Sigmoid colon (tissue), 6 donors: ENCODE measurements at regions not wholly inside any gene's neighbourhood (a gene's known extent, or its start where the extent isn't known, plus 50 kb on each side); places are given as distances from the start of the nearest gene placed in this dataset.

Experiments used
- DNase-seq: peaks from one replicate; pipeline ENCODE4 v3.0.0-alpha.2; 2019
- H3K27ac ChIP-seq, 4 donors: fragments of 200-600 bp; sonication (generic); one replicate each; pipeline ENCODE4 v1.5.1; 2016 to 2019; ENCODE audit warnings: mild to moderate bottlenecking in 1 of 4
- H3K27me3 ChIP-seq, 3 donors: fragments of 200-600 bp; sonication (generic); one replicate each; pipeline ENCODE4 v1.5.1; 2019; ENCODE audit warnings: mild to moderate bottlenecking in 1 of 3
- H3K36me3 ChIP-seq, 4 donors: fragments of 200-600 bp; sonication (generic); one replicate each; pipeline ENCODE4 v1.5.1; 2016 to 2019
- H3K4me1 ChIP-seq, 4 donors: fragments of 200-600 bp; sonication (generic); one replicate each; pipeline ENCODE4 v1.5.1; 2017 to 2019
- H3K4me3 ChIP-seq, 4 donors: fragments of 200-600 bp; sonication (generic); one replicate each; pipeline ENCODE4 v1.5.1; 2017 to 2019; ENCODE audit warnings: mild to moderate bottlenecking in 2 of 4, moderate library complexity in 1 of 4
- H3K9me3 ChIP-seq, 4 donors: fragments of 200-600 bp in 3 of 4; sonication (generic) in 3 of 4; one replicate each; pipeline versions ENCODE4 v1.5.1 to v1.6.1; 2013 to 2019
- CTCF ChIP-seq, 4 experiments: fragments of 450-650 bp in 3 of 4; fragments of 200-600 bp in 1 of 4; IDR thresholded peaks; one replicate each; pipeline ENCODE4 v1.5.1; 2016 to 2019; ENCODE audit warnings: antibody characterized with exemption in 4 of 4, mild to moderate bottlenecking in 3 of 4, moderate library complexity in 2 of 4
- EP300 ChIP-seq, 4 donors: sonication (generic); formaldehyde crosslinking; IDR thresholded peaks; one replicate each; pipeline ENCODE4 v1.6.1; 2017; ENCODE audit warnings: antibody characterized with exemption in 4 of 4
- POLR2A ChIP-seq, 2 donors: fragments of 450-650 bp; IDR thresholded peaks; one replicate each; pipeline ENCODE4 v1.6.1; 2016; ENCODE audit warnings: antibody characterized with exemption in 2 of 2, mild to moderate bottlenecking in 2 of 2, moderate library complexity in 2 of 2
- POLR2AphosphoS5 ChIP-seq, 4 donors: sonication (generic); formaldehyde crosslinking; IDR thresholded peaks; one replicate each; pipeline ENCODE4 v1.6.1; 2017; ENCODE audit warnings: antibody characterized with exemption in 4 of 4
- WGBS, 2 donors: extraction: QIAGEN DNeasy Blood & Tissue Kit; methylation state at CpG; one replicate each; pipeline ENCODE4 v1.1.7; 2013; 5-methylcytosine and 5-hydroxymethylcytosine counted together
- intact Hi-C: fragments of 100-400 bp; cut with DNase I; formaldehyde crosslinking; loops from one replicate; pipeline ENCODE4 v1.15.1; 2023
- donor health status: healthy with polysubstance abuse.
- donor health status: healthy.

GRCh38 chr6:105764315-105764714 lies 321.8 kb upstream of the PRDM1 start:
- no peak for DNase-seq
- Histone ChIP-seq H3K9me3 (no peaks in the 10 kb centered on the region), H3K4me3 (no peak overlapping the region), H3K4me1 (no peaks in the 10 kb centered on the region), H3K27me3 (no peaks in the 10 kb centered on the region), H3K36me3 (no peaks in the 10 kb centered on the region), H3K27ac (no peak overlapping the region)
- intact Hi-C loops: no loop called here
- 94 to 95% methylated on average over 1 of the region's 1 CpG for WGBS, 2 donors
- no peak for TF ChIP-seq POLR2A (IDR thresholded peaks at IDR 0.05)
- no peak for TF ChIP-seq POLR2AphosphoS5 (IDR thresholded peaks at IDR 0.05)
- no peak for TF ChIP-seq EP300 (IDR thresholded peaks at IDR 0.05)
- TF ChIP-seq CTCF (IDR thresholded peaks at IDR 0.05): no peak

- no peaks in the 10 kb centered on the region for H3K4me1 ChIP-seq
- WGBS, 2 donors: 91 to 94% methylated on average over 2 of the region's 2 CpGs
- intact Hi-C loops: no loop called here
- H3K27ac ChIP-seq: no peak overlapping the region
- no peak overlapping the region for H3K4me3 ChIP-seq
- no peak for TF ChIP-seq CTCF (IDR thresholded peaks at IDR 0.05)
- TF ChIP-seq POLR2A (IDR thresholded peaks at IDR 0.05): no peak
- no peak for TF ChIP-seq EP300 (IDR thresholded peaks at IDR 0.05)
- H3K36me3 ChIP-seq: no peaks in the 10 kb centered on the region
- no peaks in the 10 kb centered on the region for H3K9me3 ChIP-seq
- no peak for DNase-seq
- H3K27me3 ChIP-seq: no peaks in the 10 kb centered on the region
Observed at GRCh38 chr6:105763866-105764265, 322.3 kb upstream of the PRDM1 start.

- DNase-seq: no peak
- Histone ChIP-seq H3K4me1 (no peaks in the 10 kb centered on the region), H3K27ac (no peak overlapping the region), H3K36me3 (no peaks in the 10 kb centered on the region), H3K4me3 (no peak overlapping the region), H3K27me3 (no peaks in the 10 kb centered on the region), H3K9me3 (no peaks in the 10 kb centered on the region)
- WGBS, 2 donors: 24 to 77% methylated on average over 3 of the region's 3 CpGs
- intact Hi-C loops: no loop called here
- no peak for TF ChIP-seq CTCF (IDR thresholded peaks at IDR 0.05)
- no peak for TF ChIP-seq EP300 (IDR thresholded peaks at IDR 0.05)
- TF ChIP-seq POLR2AphosphoS5 (IDR thresholded peaks at IDR 0.05): no peak
- TF ChIP-seq POLR2A (IDR thresholded peaks at IDR 0.05): no peak
Observed at GRCh38 chr6:105760746-105761145, 325.4 kb upstream of the PRDM1 start.

- WGBS, 2 donors: 38 to 56% methylated on average over 4 of the region's 4 CpGs
- no peak for DNase-seq
- no peaks in the 10 kb centered on the region for H3K9me3 ChIP-seq
- no peak overlapping the region for H3K4me3 ChIP-seq
- no peak overlapping the region for H3K27ac ChIP-seq
- intact Hi-C loops: no loop called here
- no peaks in the 10 kb centered on the region for H3K27me3 ChIP-seq
- no peaks in the 10 kb centered on the region for H3K4me1 ChIP-seq
- TF ChIP-seq POLR2A (IDR thresholded peaks at IDR 0.05): no peak
- no peak for TF ChIP-seq EP300 (IDR thresholded peaks at IDR 0.05)
- no peak for TF ChIP-seq CTCF (IDR thresholded peaks at IDR 0.05)
- no peak for TF ChIP-seq POLR2AphosphoS5 (IDR thresholded peaks at IDR 0.05)
- no peaks in the 10 kb centered on the region for H3K36me3 ChIP-seq
Observed at GRCh38 chr6:105759946-105760345, 326.2 kb upstream of the PRDM1 start.

GRCh38 chr6:105759015-105759414 lies 327.1 kb upstream of the PRDM1 start:
- DNase-seq: no peak
- no peak overlapping the region for H3K27ac ChIP-seq
- no peaks in the 10 kb centered on the region for H3K9me3 ChIP-seq
- intact Hi-C loops: no loop called here
- TF ChIP-seq POLR2A (IDR thresholded peaks at IDR 0.05) (no peak), CTCF (IDR thresholded peaks at IDR 0.05) (no peak), EP300 (IDR thresholded peaks at IDR 0.05) (no peak), POLR2AphosphoS5 (IDR thresholded peaks at IDR 0.05) (no peak)
- WGBS, 2 donors: 70 to 89% methylated on average over 2 of the region's 2 CpGs
- H3K27me3 ChIP-seq: no peaks in the 10 kb centered on the region
- no peaks in the 10 kb centered on the region for H3K4me1 ChIP-seq
- no peaks in the 10 kb centered on the region for H3K36me3 ChIP-seq
- no peak overlapping the region for H3K4me3 ChIP-seq
